Hematopoietic multipotent progenitor cell treated with erythropoietin and hydrocortisone succinate and interleukin-3 and kit ligand, for 6 days (in vitro differentiated cells): ENCODE measurements at regions not wholly inside any gene's neighbourhood (a gene's known extent, or its start where the extent isn't known, plus 50 kb on each side); places are given as distances from the start of the nearest gene placed in this dataset.

Experiments used
- DNase-seq: peaks from one replicate; pipeline ENCODE4 v3.0.0-alpha.2; 2015

DNA sequence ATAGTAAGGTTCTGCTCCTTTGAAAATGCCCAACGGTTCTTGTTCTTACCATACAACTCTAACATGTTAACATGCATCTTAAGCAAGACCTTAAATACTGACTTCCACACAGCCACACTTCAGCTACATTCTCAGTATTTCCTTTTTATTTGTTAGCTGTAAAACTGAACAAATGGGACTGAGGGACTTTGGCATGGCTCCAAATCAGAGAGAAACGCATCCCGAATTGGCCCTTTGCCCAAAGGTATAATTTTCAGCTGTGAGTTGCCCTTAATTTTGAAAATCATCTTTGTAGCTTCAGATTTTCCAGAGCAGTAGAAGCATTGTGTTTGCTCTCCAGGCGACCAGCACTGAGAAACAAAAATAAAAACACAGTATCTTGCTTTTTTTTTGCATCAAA lies 56.4 kb downstream of the NEUROD6 start:
- DNase-seq = no peak

- DNase-seq = no peak
These were observed 68.7 kb downstream of the NEUROD6 start for GRCh38 chr7:31271641-31272405.

- no peak for DNase-seq
These were observed 73.0 kb downstream of the NEUROD6 start for GRCh38 chr7:31267486-31267885.

GRCh38 chr7:31263338-31263737 lies 77.2 kb downstream of the NEUROD6 start:
- DNase-seq = no peak

DNA sequence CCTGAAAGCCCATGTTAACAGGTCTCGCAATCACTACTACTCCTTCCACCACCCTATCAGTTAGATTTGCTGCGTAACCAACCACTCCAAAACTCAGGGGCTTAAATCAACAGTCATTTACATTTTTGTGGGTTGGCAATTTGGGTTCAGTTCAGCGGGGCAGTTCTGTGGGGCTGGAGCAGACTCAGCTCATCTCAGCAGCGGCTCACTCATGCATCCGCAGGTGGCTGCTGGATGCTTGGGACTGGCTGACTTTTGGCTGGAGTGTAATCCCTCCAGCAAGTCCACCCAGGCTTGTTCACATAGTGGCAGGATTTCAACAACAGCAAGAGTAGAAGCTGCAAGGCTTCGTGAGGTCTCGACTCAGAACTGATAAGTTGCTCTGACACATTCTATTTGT lies 79.2 kb downstream of the NEUROD6 start:
- DNase-seq = no peak

DNA sequence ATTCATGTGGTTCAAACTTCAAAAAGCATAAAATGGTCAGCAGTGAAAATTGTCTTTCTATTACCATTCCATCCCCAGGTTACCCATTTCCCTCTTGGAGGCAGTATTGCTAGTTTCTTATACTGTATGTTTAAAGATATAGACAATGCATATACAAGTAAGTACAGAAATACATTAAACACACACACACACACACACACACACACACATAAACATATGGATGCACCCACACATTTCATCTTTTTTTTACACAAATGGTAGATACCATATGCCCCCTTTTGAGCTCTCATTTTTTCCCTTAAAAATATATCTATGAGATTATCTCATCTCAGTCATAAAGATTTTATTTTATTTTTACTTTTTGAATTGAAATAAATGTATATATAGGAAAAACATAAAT lies 79.7 kb downstream of the NEUROD6 start:
- DNase-seq = no peak

GRCh38 chr7:31258391-31258790 lies 82.1 kb downstream of the NEUROD6 start:
- DNase-seq = no peak

DNA sequence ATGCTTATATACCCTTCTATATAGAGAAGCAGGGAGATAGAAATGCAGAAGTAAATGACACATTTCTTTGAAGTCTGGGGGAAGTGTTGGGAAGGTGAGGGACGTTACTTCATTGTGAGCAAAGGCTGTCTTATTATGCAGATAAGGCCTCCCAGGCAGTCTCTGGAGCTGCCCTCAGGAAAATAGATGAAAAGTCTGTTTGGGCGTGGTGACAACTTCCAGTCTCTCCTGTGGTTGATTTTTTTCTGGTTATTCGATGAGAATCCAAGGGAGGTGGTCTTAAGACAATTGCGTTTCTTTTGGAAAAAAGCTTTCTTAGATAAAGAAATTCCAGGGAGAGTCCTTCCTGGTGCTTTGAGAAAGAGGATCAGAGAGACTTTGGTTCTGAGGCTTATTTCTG lies 84.0 kb downstream of the NEUROD6 start:
- no peak for DNase-seq

DNA sequence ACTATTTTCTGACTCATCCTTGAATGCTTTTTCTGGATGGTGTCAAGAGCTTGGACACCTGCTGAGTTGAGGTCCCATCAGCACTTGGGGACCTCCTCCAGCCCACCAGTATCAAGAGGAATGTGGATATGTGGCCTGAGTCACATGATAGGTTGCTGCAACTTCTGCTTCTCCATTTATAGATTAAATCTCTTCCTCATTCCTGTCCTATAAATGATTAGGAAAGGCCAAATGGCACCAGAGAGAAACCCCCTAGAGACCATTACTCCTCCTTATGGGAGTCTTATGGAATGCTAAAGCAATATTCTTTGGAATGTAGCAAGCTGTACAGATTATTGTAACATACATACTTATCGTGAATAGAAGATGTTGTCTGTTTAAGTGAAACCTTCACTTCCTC lies 85.6 kb downstream of the NEUROD6 start:
- DNase-seq = no peak

GRCh38 chr7:31253532-31253931 lies 87.0 kb downstream of the NEUROD6 start:
- no peak for DNase-seq

- no peak for DNase-seq
These were observed 89.1 kb downstream of the NEUROD6 start for GRCh38 chr7:31251441-31251840.

DNA sequence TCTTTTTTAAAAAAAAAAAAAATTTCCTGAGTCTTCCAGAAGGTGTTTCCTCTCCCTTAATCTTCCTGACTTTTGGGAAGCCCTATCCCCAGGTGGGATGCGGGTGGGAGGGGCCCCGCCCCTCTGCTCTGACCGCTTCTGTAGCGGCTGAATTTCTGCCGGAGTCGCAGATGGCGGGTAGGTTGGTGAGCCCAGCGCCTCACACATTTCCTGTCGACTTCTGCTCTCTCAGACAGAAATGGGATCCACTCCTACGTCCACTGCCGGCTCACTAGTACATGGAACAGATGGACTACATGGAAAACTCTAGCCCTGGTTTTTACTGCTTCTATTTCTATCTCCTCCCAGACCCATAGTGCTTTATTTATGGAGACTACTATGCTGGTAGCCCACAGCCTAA lies 90.9 kb downstream of the NEUROD6 start:
- DNase-seq = no peak

- no peak for DNase-seq
These were observed 103.7 kb downstream of the NEUROD6 start for GRCh38 chr7:31236868-31237267.

DNA sequence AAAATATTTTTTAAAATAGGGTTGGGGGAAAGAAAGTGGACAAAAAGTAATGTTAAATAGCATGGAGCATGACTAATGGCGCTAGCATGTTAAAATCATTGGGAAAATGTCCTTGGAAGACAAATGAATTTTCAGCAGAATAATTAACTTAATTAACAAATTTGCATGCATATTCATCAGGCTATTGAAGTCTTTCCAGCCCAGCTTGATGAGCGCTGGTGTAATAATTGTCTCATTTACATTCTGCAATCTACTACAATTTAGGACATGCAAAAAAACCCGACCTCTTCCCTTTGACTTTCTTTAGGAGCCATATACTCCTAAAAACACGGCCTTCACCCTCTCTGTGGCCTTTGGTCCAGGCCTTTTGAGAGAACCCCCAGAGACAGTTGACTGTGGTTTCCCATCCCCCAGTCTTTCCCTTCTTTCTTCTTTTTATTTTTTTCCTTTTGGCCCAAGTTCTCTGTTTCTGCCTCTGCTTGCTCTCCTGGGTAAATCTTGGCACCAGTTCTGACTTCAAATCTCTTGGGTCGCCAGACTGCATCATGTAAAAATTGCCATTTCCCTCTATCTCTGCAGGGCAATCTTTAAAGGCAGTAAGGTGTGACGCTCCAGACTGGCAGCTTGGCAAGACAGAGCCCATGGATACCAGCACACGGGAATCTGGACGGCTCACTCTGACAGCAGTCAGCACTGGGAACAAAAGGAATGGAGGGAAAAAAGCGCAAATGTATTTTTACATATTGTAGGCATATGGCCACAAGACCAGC lies 105.5 kb downstream of the NEUROD6 start:
- DNase-seq = no peak

DNA sequence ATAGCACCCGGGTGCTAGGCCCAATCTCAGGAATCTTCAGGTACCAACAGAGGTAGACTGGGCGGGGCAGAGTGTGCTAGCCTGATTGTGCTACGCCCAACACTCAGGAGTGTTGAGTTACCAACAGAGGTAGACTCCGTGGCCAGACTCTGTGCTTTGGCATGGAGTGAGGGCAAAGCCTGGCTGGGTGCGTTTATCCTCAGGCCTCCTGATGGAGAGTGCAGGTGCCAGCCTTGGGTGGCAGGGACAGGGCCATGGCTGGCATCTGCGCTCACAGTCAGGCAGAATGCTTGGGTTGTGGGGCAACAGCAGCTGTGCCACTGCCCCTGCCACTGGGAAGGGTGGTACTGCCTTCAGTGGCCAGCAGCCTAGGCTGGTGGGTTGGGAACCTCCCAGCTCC lies 111.6 kb downstream of the NEUROD6 start:
- no peak for DNase-seq

- no peak for DNase-seq
These were observed 125.8 kb downstream of the NEUROD6 start for GRCh38 chr7:31214751-31215150.

GRCh38 chr7:31211281-31211680 lies 129.2 kb downstream of the NEUROD6 start:
- DNase-seq = no peak

- DNase-seq = peak; percentile 5
These were observed 136.5 kb downstream of the NEUROD6 start for GRCh38 chr7:31204071-31204470.

DNA sequence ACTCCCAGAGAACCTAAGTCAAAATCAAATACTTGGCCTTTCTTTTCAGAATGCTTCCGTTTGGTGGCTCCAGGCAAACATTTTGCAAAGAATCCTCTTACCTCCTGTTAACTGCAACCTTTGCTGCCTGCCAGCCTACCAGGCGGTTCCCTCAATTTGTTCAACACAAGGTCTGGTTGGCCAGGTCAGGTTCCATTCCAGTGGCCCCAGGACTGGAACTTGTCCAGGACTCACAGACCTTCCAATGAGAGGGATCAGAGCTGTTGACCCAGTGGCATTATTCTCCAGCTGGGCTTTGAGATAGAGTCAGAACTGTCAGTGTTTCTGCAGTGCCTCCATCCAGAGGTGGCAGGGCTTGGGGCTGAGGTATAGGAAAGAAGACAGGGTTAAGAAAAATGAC lies 137.0 kb downstream of the NEUROD6 start:
- DNase-seq = no peak

GRCh38 chr7:31202801-31203200 lies 137.7 kb downstream of the NEUROD6 start:
- no peak for DNase-seq

GRCh38 chr7:31192986-31193385 lies 140.9 kb downstream of the ADCYAP1R1 start:
- peak; percentile 75 for DNase-seq

DNA sequence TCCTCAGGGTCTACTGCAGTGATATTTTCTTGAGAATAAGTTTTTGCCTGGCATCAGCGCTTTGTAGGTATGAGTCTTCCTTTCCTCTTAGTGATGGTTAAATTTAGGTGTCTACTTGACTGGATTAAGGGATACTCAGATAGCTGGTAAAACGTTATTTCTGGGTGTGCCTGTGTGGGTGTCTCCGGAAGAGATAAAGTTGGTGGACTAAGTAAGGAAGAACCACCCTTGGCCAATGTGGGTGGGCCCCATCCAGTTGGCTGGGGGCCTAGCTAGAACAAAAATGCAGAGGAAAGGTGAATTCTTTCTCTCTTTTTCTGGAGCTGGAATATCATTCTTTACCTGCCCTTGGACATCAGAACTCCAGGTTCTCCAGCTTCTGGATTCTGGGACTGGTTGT lies 138.8 kb downstream of the ADCYAP1R1 start:
- DNase-seq = peak; percentile 53

DNA sequence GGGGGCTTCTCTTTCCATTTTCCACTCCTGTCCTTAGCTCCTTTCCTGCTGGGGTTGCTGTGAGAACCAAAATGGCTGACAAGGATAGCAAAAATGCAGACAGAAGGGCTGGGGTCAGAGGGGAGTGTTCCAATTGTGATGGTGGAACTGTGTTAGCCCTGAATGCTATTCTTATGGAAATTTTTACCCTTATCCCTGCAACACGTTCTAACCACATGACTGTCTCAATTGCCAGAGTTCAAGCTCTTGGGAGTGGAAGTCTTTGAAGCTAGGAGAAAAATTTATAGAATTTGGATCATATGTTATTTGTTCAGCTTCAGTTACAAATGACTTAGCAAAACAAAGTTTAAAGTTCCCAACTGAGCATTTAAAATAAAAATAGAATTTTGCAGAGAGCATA lies 134.1 kb downstream of the ADCYAP1R1 start:
- no peak for DNase-seq

DNA sequence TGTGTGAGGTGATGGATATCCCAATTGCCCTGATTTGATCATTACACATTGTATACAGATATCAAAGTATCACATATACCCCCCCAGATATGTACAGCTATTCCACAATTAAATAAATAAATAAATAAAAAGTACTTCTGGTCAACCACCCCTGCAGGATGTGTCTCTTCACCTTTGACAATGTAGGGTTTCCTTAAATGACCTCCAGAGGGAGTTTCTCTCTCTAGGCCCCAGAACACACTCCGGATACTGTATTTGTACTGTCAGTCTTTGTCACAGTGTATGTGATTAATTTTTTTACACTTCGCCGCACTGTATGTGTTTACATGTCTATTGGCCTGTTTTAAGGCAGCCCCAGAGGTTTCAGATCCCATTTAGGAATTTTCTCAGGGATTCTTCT lies 123.6 kb downstream of the ADCYAP1R1 start:
- peak; percentile 9 for DNase-seq

- no peak for DNase-seq
These were observed 119.9 kb downstream of the ADCYAP1R1 start for GRCh38 chr7:31171984-31172383.
